DND-41 (cell line): ENCODE measurements at regions not wholly inside any gene's neighbourhood (a gene's known extent, or its start where the extent isn't known, plus 50 kb on each side); places are given as distances from the start of the nearest gene placed in this dataset.

Experiments used
- ATAC-seq: fragments of 200-7000 bp; cut with Tn5 transposase; 3 replicates; pipeline ENCODE4 v1.9.1; 2021; ENCODE audit warnings: low read depth; ENCODE audit not compliant: insufficient read depth
- DNase-seq: peaks from one replicate; pipeline ENCODE4 v3.0.0-alpha.2; 2020
- H2AFZ ChIP-seq: 2 replicates; pipeline ENCODE4 v1.6.0; 2012; ENCODE audit warnings: low read depth, low read length
- H3K27ac ChIP-seq: 2 replicates; pipeline ENCODE4 v1.5.1; 2012; ENCODE audit warnings: low read length, inconsistent platforms
- H3K27me3 ChIP-seq: fragments of 200-600 bp; sonication (generic); 2 replicates; pipeline ENCODE4 v1.6.0; 2012; ENCODE audit warnings: low read length, mild to moderate bottlenecking, inconsistent platforms; ENCODE audit not compliant: insufficient read depth, poor library complexity
- H3K36me3 ChIP-seq: 2 replicates; pipeline ENCODE4 v1.5.1; 2012; ENCODE audit warnings: low read length, inconsistent platforms; ENCODE audit not compliant: insufficient read depth
- H3K4me1 ChIP-seq: 2 replicates; pipeline ENCODE4 v1.5.1; 2012; ENCODE audit warnings: mild to moderate bottlenecking, low read length; ENCODE audit not compliant: insufficient read depth
- H3K4me2 ChIP-seq: 2 replicates; pipeline ENCODE4 v1.6.0; 2012; ENCODE audit warnings: mild to moderate bottlenecking, moderate library complexity, low read length, inconsistent platforms; ENCODE audit not compliant: insufficient read depth
- H3K4me3 ChIP-seq, 2 experiments: fragments of 200-600 bp in 1 of 2; shearing (Covaris generic) in 1 of 2; 2 replicates each; pipeline ENCODE4 v1.5.1; 2012 to 2016; ENCODE audit warnings: inconsistent platforms in 2 of 2, low read length in 2 of 2, mild to moderate bottlenecking in 2 of 2, low read depth in 1 of 2, moderate library complexity in 1 of 2
- H3K79me2 ChIP-seq: 2 replicates; pipeline ENCODE4 v1.6.0; 2012; ENCODE audit warnings: low read length, inconsistent platforms; ENCODE audit not compliant: insufficient read depth
- H3K9ac ChIP-seq: 2 replicates; pipeline ENCODE4 v1.6.0; 2012; ENCODE audit warnings: low read depth, mild to moderate bottlenecking, inconsistent platforms, low read length, moderate library complexity
- H3K9me3 ChIP-seq: 2 replicates; pipeline ENCODE4 v1.5.1; 2012; ENCODE audit warnings: low read length, moderate library complexity, mild to moderate bottlenecking, inconsistent platforms; ENCODE audit not compliant: insufficient read depth, severe bottlenecking
- H4K20me1 ChIP-seq: 2 replicates; pipeline ENCODE4 v1.6.0; 2012; ENCODE audit warnings: low read length; ENCODE audit not compliant: insufficient read depth
- CTCF ChIP-seq: IDR thresholded peaks from 2 replicates; pipeline ENCODE4 v1.5.1; 2012; ENCODE audit warnings: borderline replicate concordance, low read length, moderate library complexity, mild to moderate bottlenecking; ENCODE audit not compliant: poor library complexity, severe bottlenecking; ENCODE audit errors: extremely low read depth
- EZH2 ChIP-seq: IDR thresholded peaks from 3 replicates; pipeline ENCODE4 v1.6.1; 2012; ENCODE audit warnings: borderline replicate concordance, low read depth, mild to moderate bottlenecking, moderate library complexity, low read length, inconsistent platforms; ENCODE audit not compliant: severe bottlenecking

GRCh38 chr12:47296828-47297227 lies 217.1 kb upstream of the AMIGO2 start:
- no peak overlapping the region for H3K9ac ChIP-seq
- no peaks in the 10 kb centered on the region for H4K20me1 ChIP-seq
- H3K4me1 ChIP-seq = peaks cover 8% of the 10 kb centered on the region
- no peaks in the 10 kb centered on the region for H3K27me3 ChIP-seq
- ATAC-seq (no peak), DNase-seq (no peak)
- no peak overlapping the region for H3K4me3 ChIP-seq
- no peak overlapping the region for H3K4me2 ChIP-seq
- no peaks in the 10 kb centered on the region for H3K36me3 ChIP-seq
- no peaks in the 10 kb centered on the region for H3K79me2 ChIP-seq
- TF ChIP-seq CTCF (no peak), EZH2 (no peak)
- no peak overlapping the region for H2AFZ ChIP-seq
- H3K27ac ChIP-seq = no peak overlapping the region
- no peaks in the 10 kb centered on the region for H3K9me3 ChIP-seq

- no peak overlapping the region for H3K27ac ChIP-seq
- no peak overlapping the region for H3K9ac ChIP-seq
- no peak overlapping the region for H3K4me2 ChIP-seq
- H2AFZ ChIP-seq = no peak overlapping the region
- no peak overlapping the region for H3K4me3 ChIP-seq
- H4K20me1 ChIP-seq = no peaks in the 10 kb centered on the region
- DNase-seq (no peak), ATAC-seq (no peak)
- no peaks in the 10 kb centered on the region for H3K27me3 ChIP-seq
- H3K36me3 ChIP-seq = no peaks in the 10 kb centered on the region
- no peaks in the 10 kb centered on the region for H3K79me2 ChIP-seq
- peaks cover 7% of the 10 kb centered on the region for H3K4me1 ChIP-seq
- TF ChIP-seq EZH2 (no peak), CTCF (no peak)
- no peaks in the 10 kb centered on the region for H3K9me3 ChIP-seq
Measured at GRCh38 chr12:47293406-47293805, 213.6 kb upstream of the AMIGO2 start.

GRCh38 chr12:47286676-47287075 lies 206.9 kb upstream of the AMIGO2 start:
- H3K9ac ChIP-seq = no peak overlapping the region
- no peak overlapping the region for H3K4me3 ChIP-seq
- H2AFZ ChIP-seq = no peak overlapping the region
- TF ChIP-seq CTCF = no peak
- no peak for TF ChIP-seq EZH2
- no peaks in the 10 kb centered on the region for H3K36me3 ChIP-seq
- H3K27ac ChIP-seq = no peak overlapping the region
- no peak overlapping the region for H3K4me2 ChIP-seq
- no peaks in the 10 kb centered on the region for H3K27me3 ChIP-seq
- H3K79me2 ChIP-seq = no peaks in the 10 kb centered on the region
- ATAC-seq = no peak
- no peaks in the 10 kb centered on the region for H4K20me1 ChIP-seq
- H3K4me1 ChIP-seq = no peaks in the 10 kb centered on the region
- H3K9me3 ChIP-seq = no peaks in the 10 kb centered on the region
- DNase-seq = no peak
